ENCODE measurements at regions not wholly inside any gene's neighbourhood (a gene's known extent, or its start where the extent isn't known, plus 50 kb on each side); places are given as distances from the start of the nearest gene placed in this dataset.

- Histone ChIP-seq H3K79me1 (ENCODE audit: low read depth in 1 of 2, low read length in 2 of 2) (no peaks in the 10 kb centered on the region), H3K4me1 (ENCODE audit: control insufficient read depth, insufficient read depth, low read length) (no peaks in the 10 kb centered on the region), H3K27me3 (ENCODE audit: control insufficient read depth, insufficient read depth, low read length) (no peaks in the 10 kb centered on the region), H2AFZ (replicated peaks; ENCODE audit: low read length, poor library complexity) (no peak overlapping the region), H3K9me1 (ENCODE audit: insufficient read depth, low read length) (no peaks in the 10 kb centered on the region), H2BK15ac (ENCODE audit: low read depth, low read length) (no peak overlapping the region), H4K20me1 (ENCODE audit: insufficient read depth, low read length) (no peaks in the 10 kb centered on the region), H2BK120ac (ENCODE audit: low read depth, low read length) (no peak overlapping the region), H2AK5ac (ENCODE audit: low read depth, low read length) (no peak overlapping the region), H3K27ac (ENCODE audit: insufficient read depth, low read length) (no peak overlapping the region), H4K8ac (ENCODE audit: low read depth in 2 of 2, low read length in 2 of 2) (no peak overlapping the region), H3K4ac (ENCODE audit: low read depth, low read length) (no peak overlapping the region), H3K14ac (replicated peaks; ENCODE audit: low read depth, low read length) (no peak overlapping the region), H2BK5ac (ENCODE audit: low read depth, low read length, poor library complexity, severe bottlenecking) (no peak overlapping the region), H3K56ac (ENCODE audit: extremely low read depth, insufficient read depth, low read length) (no peak overlapping the region), H4K5ac (ENCODE audit: low read depth, low read length) (no peak overlapping the region), H4K91ac (ENCODE audit: insufficient read depth, low read depth, low read length) (no peak overlapping the region), H3K18ac (ENCODE audit: low read depth, low read length) (no peak overlapping the region), H3K23ac (ENCODE audit: low read depth, low read length) (no peak overlapping the region), H3K4me3 (ENCODE audit: insufficient read depth, low read depth, low read length) (no peak overlapping the region), H3K9me3 (ENCODE audit: control insufficient read depth, insufficient read depth, low read length) (peaks cover 20% of the 10 kb centered on the region), H2AK9ac (replicated peaks; ENCODE audit: low read depth, low read length, poor library complexity) (no peak overlapping the region), H3K36me3 (ENCODE audit: control insufficient read depth, insufficient read depth, low read length) (no peaks in the 10 kb centered on the region), H2BK20ac (ENCODE audit: low read depth, low read length) (no peak overlapping the region), H3K4me2 (ENCODE audit: low read depth, low read length) (no peak overlapping the region), H3K9ac (ENCODE audit: low read depth, low read length) (no peak overlapping the region)
- POLR2A ChIA-PET (ENCODE audit: unreplicated experiment), result no interaction called here
- ATAC-seq (ENCODE audit: low read depth) (no peak), DNase-seq (no peak)
- in situ Hi-C loops (cut with MboI; ENCODE audit: low sequenced_read_pairs) (no loop called here), intact Hi-C loops (cut with micrococcal nuclease) (no loop called here), dilution Hi-C loops (cut with HindIII; ENCODE audit: low sequenced_read_pairs, unreplicated experiment) (no loop called here)
- 60% methylated on average over 1 of the region's 6 CpGs; no CpG with 5 or more reads in 1 of the 2 experiments for WGBS, 2 experiments (ENCODE audit: extremely low coverage in 2 of 2, insufficient read length in 1 of 2)
- TF ChIP-seq MAZ (IDR thresholded peaks at IDR 0.05; ENCODE audit: borderline replicate concordance, low read depth, low read length) (no peak), POLR2A (IDR thresholded peaks at IDR 0.05; ENCODE audit: low read depth, low read length) (no peak), USF2 (IDR thresholded peaks at IDR 0.05; ENCODE audit: low read depth, low read length) (no peak), CHD1 (IDR thresholded peaks at IDR 0.05; ENCODE audit: low read depth, low read length) (no peak), RAD21 (IDR thresholded peaks at IDR 0.05; ENCODE audit: low read length) (no peak), CEBPB (IDR thresholded peaks at IDR 0.05; ENCODE audit: low read depth, low read length) (no peak), BHLHE40 (IDR thresholded peaks at IDR 0.05; ENCODE audit: low read depth, low read length) (no peak), RFX5 (IDR thresholded peaks at IDR 0.05; ENCODE audit: low read depth, low read length) (no peak)
- CTCF ChIA-PET, result no interaction called here
- BruUV-seq (replicated peaks), result no TSS peak
Measured at GRCh38 chr14:66111891-66112290, 374.3 kb upstream of the CCDC196 start.
